ENCODE measurements at regions not wholly inside any gene's neighbourhood (a gene's known extent, or its start where the extent isn't known, plus 50 kb on each side); places are given as distances from the start of the nearest gene placed in this dataset.

GRCh38 chr13:48165063-48165462, 67.9 kb upstream of the ITM2B start (continued):
- TF ChIP-seq ZNF444 (CRISPR knock-in tag; IDR thresholded peaks at IDR 0.05): no peak

- Histone ChIP-seq H3K4me2 (ENCODE audit: insufficient read depth, low read length) (no peak overlapping the region), H3K36me3 (ENCODE audit: control insufficient read depth, insufficient read depth, low read length) (no peaks in the 10 kb centered on the region), H2AFZ (ENCODE audit: low read depth, low read length) (no peak overlapping the region), H3K27ac (ENCODE audit: extremely low read depth, low read depth, low read length) (no peak overlapping the region), H3K9me1 (ENCODE audit: control insufficient read depth, insufficient read depth, low read length) (no peaks in the 10 kb centered on the region), H3K4me3 (no peak overlapping the region), H3K4me1 (replicated peaks in 1 of 2; ENCODE audit: control insufficient read depth in 2 of 2, insufficient read depth in 2 of 2, low read length in 2 of 2) (peaks cover 0 to 11% of the 10 kb centered on the region in 2 experiments; a peak in 3 of 5 replicates), H3K9ac (ENCODE audit: insufficient read depth in 1 of 2, low read depth in 2 of 2, low read length in 2 of 2) (no peak overlapping the region), H3K9me3 (replicated peaks; ENCODE audit: control insufficient read depth, insufficient read depth, low read depth, low read length) (no peaks in the 10 kb centered on the region), H3K27me3 (ENCODE audit: control insufficient read depth in 2 of 2, insufficient read depth in 2 of 2, low read length in 2 of 2) (no peaks in the 10 kb centered on the region), H3K79me2 (ENCODE audit: control insufficient read depth, insufficient read depth, low read length) (no peaks in the 10 kb centered on the region), H4K20me1 (replicated peaks; ENCODE audit: control insufficient read depth, insufficient read depth, low read length) (no peaks in the 10 kb centered on the region)
- in situ Hi-C loops (cut with MboI): no loop called here
- WGBS (ENCODE audit: insufficient coverage, low coverage, missing lambda C conversion rate): 87% methylated on average over 4 of the region's 4 CpGs
- FAIRE-seq (no peak), DNase-seq (ENCODE audit: extremely low read depth in 1 of 4, low spot score in 3 of 4) (no peak), ATAC-seq (no peak)
- ChIA-PET CTCF (ENCODE audit: low intra/inter-chr PET ratio) (no interaction called here), POLR2A (no interaction called here)
- BruUV-seq (replicated peaks): no TSS peak
- intact Hi-C loops (cut with micrococcal nuclease): no loop called here
- TF ChIP-seq ELF1 (tag; IDR thresholded peaks at IDR 0.05) (no peak), RREB1 (CRISPR knock-in tag; IDR thresholded peaks at IDR 0.05) (no peak), NR3C1 (CRISPR knock-in tag; IDR thresholded peaks at IDR 0.05) (no peak), NFE2L1 (tag; IDR thresholded peaks at IDR 0.05; ENCODE audit: borderline replicate concordance, low read depth) (no peak), TEAD1 (CRISPR knock-in tag; IDR thresholded peaks at IDR 0.05) (no peak), CBX5 (IDR thresholded peaks at IDR 0.05; ENCODE audit: borderline replicate concordance, low read depth) (no peak), NEUROD1 (IDR thresholded peaks at IDR 0.05; ENCODE audit: borderline replicate concordance, low read depth, low read length, partially characterized antibody) (no peak), NRF1 (conservative IDR thresholded peaks at IDR 0.05 in 1 of 2, IDR thresholded peaks at IDR 0.05 in 1 of 2) (no peak), HDAC8 (tag; IDR thresholded peaks at IDR 0.05) (no peak), ARID3A (IDR thresholded peaks at IDR 0.05; ENCODE audit: borderline replicate concordance, low read depth, low read length) (no peak)
Observed at GRCh38 chr13:48163061-48163460, 68.2 kb upstream of the MED4 start.
